ENCODE measurements at regions not wholly inside any gene's neighbourhood (a gene's known extent, or its start where the extent isn't known, plus 50 kb on each side); places are given as distances from the start of the nearest gene placed in this dataset.
"Not testable (repeated sequence)": the region's sequence is repeated elsewhere in the genome, so short reads cannot be mapped to it uniquely, and the experiment has no call there.

DNA sequence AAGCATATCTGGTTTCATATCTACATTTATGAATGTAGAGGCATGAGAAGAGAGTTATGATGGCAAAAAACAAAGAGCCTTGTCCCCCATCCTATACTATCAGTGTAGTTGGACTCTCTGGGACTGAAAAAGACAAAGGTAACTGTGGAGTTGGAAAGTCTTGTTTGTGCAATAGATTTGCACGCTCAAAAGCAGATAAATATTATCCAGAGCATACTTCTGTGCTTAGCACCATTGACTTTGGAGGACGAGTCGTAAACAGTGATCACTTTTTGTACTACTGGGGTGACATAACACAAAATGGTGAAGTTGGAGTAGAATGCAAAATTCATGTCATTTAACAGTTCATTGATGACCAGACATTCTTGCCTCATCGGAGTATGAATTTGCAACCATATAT lies 85.2 kb upstream of the EGFR start:
- TF ChIP-seq TAF1 (IDR thresholded peaks at IDR 0.05; ENCODE audit: low read depth, low read length) (no peak), POLR2A (IDR thresholded peaks at IDR 0.05; ENCODE audit: low read depth, low read length) (no peak), SPI1 (IDR thresholded peaks at IDR 0.05; ENCODE audit: low read depth, low read length) (no peak), POU2F2 (IDR thresholded peaks at IDR 0.05; ENCODE audit: low read depth, low read length) (no peak), PAX5 (IDR thresholded peaks at IDR 0.05; ENCODE audit: insufficient read depth, low read length, severe bottlenecking) (no peak), POLR2AphosphoS5 (IDR thresholded peaks at IDR 0.05; ENCODE audit: low read depth, low read length) (no peak)
- no peak for DNase-seq (ENCODE audit: insufficient read length, low spot score)
- FAIRE-seq, result no peak

DNA sequence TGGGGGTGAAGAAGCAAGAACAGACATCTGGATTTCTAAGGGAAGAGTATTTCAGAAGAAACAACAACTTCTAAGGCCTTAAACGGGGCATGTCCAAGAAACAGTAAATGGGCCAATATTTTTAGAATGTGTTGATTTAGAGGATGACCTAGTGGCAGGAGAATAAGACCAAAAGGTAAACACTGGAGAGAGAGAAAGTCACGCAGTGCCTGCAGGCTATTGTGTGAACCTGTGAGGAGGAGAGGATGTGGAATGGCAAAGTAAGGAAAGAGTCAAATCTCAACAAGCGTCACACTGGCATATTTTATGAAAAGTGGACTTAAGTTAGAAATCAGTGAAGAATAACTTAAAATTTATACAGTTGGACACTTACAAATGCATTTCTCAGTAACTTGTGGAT lies 78.1 kb upstream of the EGFR start:
- no peak for FAIRE-seq
- no peak for TF ChIP-seq POLR2AphosphoS5 (IDR thresholded peaks at IDR 0.05; ENCODE audit: low read depth, low read length)
- no peak for TF ChIP-seq SPI1 (IDR thresholded peaks at IDR 0.05; ENCODE audit: low read depth, low read length)
- TF ChIP-seq POU2F2 (IDR thresholded peaks at IDR 0.05; ENCODE audit: low read depth, low read length), result no peak
- TF ChIP-seq TAF1 (IDR thresholded peaks at IDR 0.05; ENCODE audit: low read depth, low read length), result no peak
- no peak for TF ChIP-seq PAX5 (IDR thresholded peaks at IDR 0.05; ENCODE audit: insufficient read depth, low read length, severe bottlenecking)
- no peak for TF ChIP-seq POLR2A (IDR thresholded peaks at IDR 0.05; ENCODE audit: low read depth, low read length)

DNA sequence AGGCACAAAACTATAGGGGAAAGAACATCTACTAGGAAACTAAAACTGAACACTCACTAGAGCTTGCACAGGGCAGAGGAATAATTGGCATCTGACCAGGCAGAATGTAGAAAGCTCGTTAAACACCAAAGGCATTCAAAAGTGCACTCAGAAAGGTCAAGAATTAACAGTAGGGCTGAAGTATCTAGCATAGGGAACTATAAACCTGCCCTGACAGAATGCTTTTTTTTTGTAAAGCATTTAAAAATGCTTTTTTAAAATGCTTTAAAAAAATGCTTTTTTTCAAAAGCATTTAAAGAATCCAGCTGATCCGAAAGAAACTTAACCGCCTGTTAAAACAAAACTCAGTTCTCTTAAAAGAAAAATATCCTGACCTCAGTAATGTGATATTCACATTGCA lies 74.6 kb upstream of the EGFR start:
- TF ChIP-seq POLR2A (IDR thresholded peaks at IDR 0.05; ENCODE audit: low read depth, low read length) (no peak), TAF1 (IDR thresholded peaks at IDR 0.05; ENCODE audit: low read depth, low read length) (no peak), POLR2AphosphoS5 (IDR thresholded peaks at IDR 0.05; ENCODE audit: low read depth, low read length) (no peak), SPI1 (IDR thresholded peaks at IDR 0.05; ENCODE audit: low read depth, low read length) (no peak), POU2F2 (IDR thresholded peaks at IDR 0.05; ENCODE audit: low read depth, low read length) (no peak), PAX5 (IDR thresholded peaks at IDR 0.05; ENCODE audit: insufficient read depth, low read length, severe bottlenecking) (no peak)
- no peak for DNase-seq (ENCODE audit: insufficient read length, low spot score)
- FAIRE-seq, result no peak

More for the DNA sequence above, 78.1 kb upstream of the EGFR start:
- no peak for DNase-seq (ENCODE audit: insufficient read length, low spot score)

DNA sequence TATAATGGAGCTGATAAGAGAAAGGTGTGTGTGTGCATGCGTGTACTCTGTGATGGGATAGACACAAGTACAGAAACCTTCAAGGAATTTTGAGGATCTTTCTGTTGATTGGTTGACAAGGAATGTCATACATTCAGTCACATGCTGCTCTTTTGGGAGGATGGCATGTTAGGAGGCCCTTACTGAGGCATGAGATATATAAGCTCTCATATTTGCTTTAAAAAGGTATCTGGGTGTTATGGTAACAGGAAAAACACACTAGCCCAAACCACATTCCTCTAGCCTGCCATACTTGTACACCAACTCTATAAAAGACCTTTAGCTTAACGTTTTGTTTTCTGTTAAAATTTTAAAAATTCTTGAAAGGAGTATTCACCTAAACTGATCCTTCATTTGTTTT lies 72.5 kb upstream of the EGFR start:
- no peak for DNase-seq (ENCODE audit: insufficient read length, low spot score)
- FAIRE-seq, result no peak
- no peak for TF ChIP-seq POLR2A (IDR thresholded peaks at IDR 0.05; ENCODE audit: low read depth, low read length)
- no peak for TF ChIP-seq TAF1 (IDR thresholded peaks at IDR 0.05; ENCODE audit: low read depth, low read length)
- no peak for TF ChIP-seq SPI1 (IDR thresholded peaks at IDR 0.05; ENCODE audit: low read depth, low read length)
- no peak for TF ChIP-seq POLR2AphosphoS5 (IDR thresholded peaks at IDR 0.05; ENCODE audit: low read depth, low read length)
- no peak for TF ChIP-seq POU2F2 (IDR thresholded peaks at IDR 0.05; ENCODE audit: low read depth, low read length)
- no peak for TF ChIP-seq PAX5 (IDR thresholded peaks at IDR 0.05; ENCODE audit: insufficient read depth, low read length, severe bottlenecking)

DNA sequence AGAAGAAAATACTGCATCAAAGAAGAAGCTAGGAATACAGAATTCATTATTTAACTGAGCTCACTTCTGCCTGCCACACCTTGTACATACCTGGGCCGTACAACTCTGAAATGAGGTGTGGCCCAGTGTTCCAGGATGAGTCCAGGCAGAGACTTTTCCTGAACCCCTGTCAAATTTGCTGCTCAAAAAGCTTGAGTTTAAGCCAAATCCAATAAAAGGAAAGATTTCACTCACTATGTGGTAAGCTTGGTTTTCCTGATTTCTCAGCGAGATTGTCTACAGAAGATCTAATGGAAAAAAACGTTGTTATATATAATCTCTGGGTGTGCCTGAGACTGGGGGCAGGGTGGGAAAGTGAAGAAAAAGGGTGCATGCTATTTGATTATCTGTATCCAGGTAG lies 72.1 kb upstream of the EGFR start:
- TF ChIP-seq SPI1 (IDR thresholded peaks at IDR 0.05; ENCODE audit: low read depth, low read length) (no peak), TAF1 (IDR thresholded peaks at IDR 0.05; ENCODE audit: low read depth, low read length) (no peak), POLR2AphosphoS5 (IDR thresholded peaks at IDR 0.05; ENCODE audit: low read depth, low read length) (no peak)
- FAIRE-seq (no peak), DNase-seq (ENCODE audit: insufficient read length, low spot score) (no peak)

DNA sequence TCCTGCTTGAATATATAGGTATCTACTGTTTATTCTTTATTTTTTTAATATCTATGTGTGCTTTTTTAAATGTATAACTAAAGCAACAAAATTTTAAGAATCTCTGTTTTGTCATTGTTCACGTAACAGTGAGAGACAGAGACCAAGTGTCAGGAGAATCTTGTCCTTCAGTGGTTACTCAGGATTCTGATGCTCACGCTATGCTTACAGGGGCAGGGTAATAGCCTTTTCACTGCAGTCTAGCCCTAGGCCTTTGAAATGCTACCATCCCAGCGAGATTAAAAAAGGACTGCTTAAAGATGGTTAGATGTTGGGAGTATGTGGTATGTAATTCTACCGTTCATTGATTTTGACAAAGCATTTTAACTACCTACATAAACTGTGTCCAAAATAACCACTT lies 71.6 kb upstream of the EGFR start:
- no peak for DNase-seq (ENCODE audit: insufficient read length, low spot score)

DNA sequence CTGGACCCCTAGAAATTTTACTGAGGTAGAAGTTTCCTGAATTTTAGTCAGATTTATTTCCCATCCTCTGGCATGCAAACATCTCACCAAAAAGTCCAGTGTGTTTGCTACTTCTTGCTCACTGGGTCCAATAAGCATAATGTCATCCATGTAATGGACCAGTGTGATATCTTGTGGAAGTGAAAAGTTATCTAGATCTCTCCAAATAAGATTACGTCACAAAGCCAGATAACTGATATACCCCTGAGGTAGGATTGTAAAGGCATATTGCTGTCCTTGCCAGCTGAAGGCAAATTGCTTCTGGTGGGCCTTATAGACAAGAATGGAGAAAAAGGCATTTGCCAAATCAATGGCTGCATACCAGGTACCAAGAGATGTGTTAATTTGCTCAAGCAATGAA lies 69.3 kb upstream of the EGFR start:
- FAIRE-seq; DNase-seq (ENCODE audit: insufficient read length, low spot score): not testable (repeated sequence)

More for the DNA sequence above, 71.6 kb upstream of the EGFR start:
- FAIRE-seq, result no peak
- TF ChIP-seq TAF1 (IDR thresholded peaks at IDR 0.05; ENCODE audit: low read depth, low read length), result no peak
- no peak for TF ChIP-seq POLR2AphosphoS5 (IDR thresholded peaks at IDR 0.05; ENCODE audit: low read depth, low read length)
- no peak for TF ChIP-seq POU2F2 (IDR thresholded peaks at IDR 0.05; ENCODE audit: low read depth, low read length)
- no peak for TF ChIP-seq POLR2A (IDR thresholded peaks at IDR 0.05; ENCODE audit: low read depth, low read length)
- no peak for TF ChIP-seq PAX5 (IDR thresholded peaks at IDR 0.05; ENCODE audit: insufficient read depth, low read length, severe bottlenecking)
- TF ChIP-seq SPI1 (IDR thresholded peaks at IDR 0.05; ENCODE audit: low read depth, low read length), result no peak

DNA sequence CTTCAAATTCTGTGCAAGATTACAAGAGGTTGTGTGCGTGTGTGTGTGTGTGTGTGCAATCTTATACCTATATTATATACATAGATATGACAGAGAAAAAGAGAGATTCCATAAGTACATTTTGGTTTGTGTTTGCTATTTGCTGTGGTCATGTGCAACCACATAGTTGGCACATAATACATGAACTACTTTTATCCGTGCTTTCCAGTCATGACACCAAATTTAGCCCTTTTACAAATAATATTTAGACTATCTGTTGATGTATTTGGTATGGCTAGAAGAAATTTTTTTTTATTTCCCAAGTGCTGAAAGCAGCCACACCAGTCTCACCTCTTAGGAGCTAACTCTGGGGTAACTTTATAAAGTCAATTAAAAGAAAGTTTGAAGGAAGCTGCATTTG lies 63.5 kb upstream of the EGFR start:
- no peak for TF ChIP-seq POU2F2 (IDR thresholded peaks at IDR 0.05; ENCODE audit: low read depth, low read length)
- TF ChIP-seq TAF1 (IDR thresholded peaks at IDR 0.05; ENCODE audit: low read depth, low read length), result no peak
- no peak for TF ChIP-seq POLR2AphosphoS5 (IDR thresholded peaks at IDR 0.05; ENCODE audit: low read depth, low read length)
- no peak for TF ChIP-seq PAX5 (IDR thresholded peaks at IDR 0.05; ENCODE audit: insufficient read depth, low read length, severe bottlenecking)
- no peak for TF ChIP-seq SPI1 (IDR thresholded peaks at IDR 0.05; ENCODE audit: low read depth, low read length)
- TF ChIP-seq POLR2A (IDR thresholded peaks at IDR 0.05; ENCODE audit: low read depth, low read length), result no peak
- no peak for DNase-seq (ENCODE audit: insufficient read length, low spot score)
- FAIRE-seq, result no peak

DNA sequence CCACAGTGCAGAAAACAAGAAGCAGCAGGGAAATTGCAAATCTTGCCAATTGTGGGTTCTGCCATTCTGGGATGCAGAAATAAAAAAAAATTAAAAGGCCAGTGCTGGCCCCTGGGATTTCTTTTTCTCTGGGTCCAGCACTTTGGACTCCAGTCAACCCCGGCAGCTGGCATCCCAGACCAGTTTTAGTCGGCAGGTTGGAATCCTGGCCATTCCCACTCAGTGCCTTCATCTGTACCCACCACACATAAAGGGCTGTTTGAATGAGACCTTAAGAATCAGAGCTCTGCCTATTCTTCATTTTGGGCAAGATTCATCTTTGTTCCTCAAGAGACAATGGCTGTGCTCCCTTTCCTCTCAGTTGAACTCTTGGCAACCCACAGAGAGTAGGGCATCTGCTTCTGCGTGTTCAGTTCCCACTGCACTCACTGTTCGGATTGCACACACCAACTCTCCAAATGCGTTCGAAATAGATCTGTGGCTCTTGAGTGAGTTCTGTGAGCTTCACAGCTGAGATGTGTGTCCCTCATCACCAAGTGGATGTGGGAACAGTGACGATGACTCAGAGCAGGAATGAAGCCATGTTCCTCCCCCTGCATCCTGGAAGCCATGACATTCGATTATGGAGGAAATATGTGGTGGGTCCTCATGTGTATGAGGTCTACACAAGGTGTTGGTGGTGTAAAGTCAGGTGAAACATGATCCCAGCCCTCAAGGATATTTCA lies 63.0 kb upstream of the EGFR start:
- DNase-seq (ENCODE audit: insufficient read length, low spot score) (no peak), FAIRE-seq (no peak)
- TF ChIP-seq TAF1 (IDR thresholded peaks at IDR 0.05; ENCODE audit: low read depth, low read length), result no peak
- no peak for TF ChIP-seq POLR2A (IDR thresholded peaks at IDR 0.05; ENCODE audit: low read depth, low read length)
- no peak for TF ChIP-seq SPI1 (IDR thresholded peaks at IDR 0.05; ENCODE audit: low read depth, low read length)
- TF ChIP-seq PAX5 (IDR thresholded peaks at IDR 0.05; ENCODE audit: insufficient read depth, low read length, severe bottlenecking), result no peak
- TF ChIP-seq POLR2AphosphoS5 (IDR thresholded peaks at IDR 0.05; ENCODE audit: low read depth, low read length), result no peak
- TF ChIP-seq POU2F2 (IDR thresholded peaks at IDR 0.05; ENCODE audit: low read depth, low read length), result no peak

DNA sequence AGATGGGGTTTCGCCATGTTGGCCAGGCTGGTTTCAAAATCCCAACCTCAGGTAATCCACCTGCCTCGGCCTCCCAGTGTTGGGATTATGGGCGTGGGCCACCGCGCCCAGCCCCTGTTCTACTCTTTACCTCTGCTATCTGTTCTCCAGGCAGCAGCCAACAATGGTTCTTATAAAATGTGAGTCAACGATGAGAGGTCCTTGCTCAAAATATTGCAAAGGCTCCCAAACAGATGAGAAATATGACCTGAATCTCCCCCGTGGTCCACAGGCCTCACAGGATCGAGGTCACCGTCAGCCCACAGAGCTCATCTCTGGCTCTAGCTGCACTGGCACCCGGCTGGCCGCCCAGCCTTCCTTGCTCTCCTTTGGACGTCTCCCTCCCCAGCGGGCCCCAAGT lies 62.0 kb upstream of the EGFR start:
- no peak for TF ChIP-seq POU2F2 (IDR thresholded peaks at IDR 0.05; ENCODE audit: low read depth, low read length)
- TF ChIP-seq POLR2AphosphoS5 (IDR thresholded peaks at IDR 0.05; ENCODE audit: low read depth, low read length), result no peak
- no peak for TF ChIP-seq TAF1 (IDR thresholded peaks at IDR 0.05; ENCODE audit: low read depth, low read length)
- TF ChIP-seq PAX5 (IDR thresholded peaks at IDR 0.05; ENCODE audit: insufficient read depth, low read length, severe bottlenecking), result no peak
- no peak for TF ChIP-seq SPI1 (IDR thresholded peaks at IDR 0.05; ENCODE audit: low read depth, low read length)
- no peak for TF ChIP-seq POLR2A (IDR thresholded peaks at IDR 0.05; ENCODE audit: low read depth, low read length)
- no peak for FAIRE-seq

More for the DNA sequence above, 62.0 kb upstream of the EGFR start:
- DNase-seq (ENCODE audit: insufficient read length, low spot score), result no peak
